GM23248 (cell line): ENCODE measurements at regions not wholly inside any gene's neighbourhood (a gene's known extent, or its start where the extent isn't known, plus 50 kb on each side); places are given as distances from the start of the nearest gene placed in this dataset.

Experiments
- EZH2 ChIP-seq: fragments of 200-600 bp; sonication (generic); IDR thresholded peaks from 2 replicates; pipeline ENCODE4 v1.6.1; 2018; ENCODE audit warnings: antibody characterized with exemption, mild to moderate bottlenecking; ENCODE audit not compliant: insufficient read depth, poor library complexity, severe bottlenecking
- EZH2phosphoT487 ChIP-seq: fragments of 200-600 bp; sonication (generic); IDR thresholded peaks from 2 replicates; pipeline ENCODE4 v1.6.1; 2018; ENCODE audit warnings: antibody characterized with exemption, moderate library complexity, mild to moderate bottlenecking, low read depth; ENCODE audit not compliant: insufficient read depth

GRCh38 chr15:79192462-79193036 is 90.0 kb upstream of the ANKRD34C start:
- TF ChIP-seq EZH2 (no peak), EZH2phosphoT487 (no peak)
